ENCODE measurements at regions not wholly inside any gene's neighbourhood (a gene's known extent, or its start where the extent isn't known, plus 50 kb on each side); places are given as distances from the start of the nearest gene placed in this dataset.
A peak's percentile ranks its signal among the peaks of the same experiment; 100 is the strongest.

DNA sequence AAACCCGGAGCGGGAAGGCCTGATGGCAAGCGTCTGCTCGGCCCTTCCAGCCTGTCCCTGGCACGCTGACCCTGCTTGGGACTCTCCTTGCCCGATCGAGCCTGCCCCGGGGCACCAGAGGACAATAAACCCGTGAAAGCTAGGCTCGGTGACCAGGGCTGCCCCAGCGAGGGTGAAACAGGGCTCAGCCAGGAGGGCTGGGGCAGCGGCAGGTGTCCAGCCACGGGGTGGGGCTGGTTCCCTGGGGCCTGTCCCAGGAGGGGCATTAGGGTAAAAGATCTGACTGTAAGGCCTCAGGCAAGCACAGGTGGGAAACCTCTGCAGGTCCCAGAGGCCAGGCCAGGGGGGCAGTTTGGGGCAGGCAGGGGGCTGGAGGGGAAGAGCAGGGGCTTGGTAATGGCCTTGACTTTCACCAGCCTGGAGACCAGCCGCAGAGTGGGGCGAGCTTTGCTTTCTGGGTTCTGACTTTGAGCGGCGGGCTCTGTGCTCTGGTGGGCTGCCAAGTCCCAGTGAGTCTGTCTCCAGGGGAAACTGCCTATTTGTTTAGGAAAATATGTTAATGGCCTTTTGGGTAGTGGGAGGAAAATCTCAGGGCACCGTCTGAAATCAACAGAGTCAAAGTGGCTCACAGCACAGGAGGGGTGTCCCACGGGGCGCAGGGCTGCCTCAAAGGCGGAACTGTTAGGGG lies 68.2 kb upstream of the INPP5A start:
- peak overlapping the region; percentile 33 to 67 for H3K27ac ChIP-seq (ENCODE audit: low read depth in 2 of 2, low read length in 2 of 2)
- H3K4me1 ChIP-seq (ENCODE audit: control insufficient read depth in 2 of 3, insufficient read depth in 2 of 3, low read depth in 1 of 3, low read length in 3 of 3), result peaks cover 0 to 8% (median 3%) of the 10 kb centered on the region in 3 donors
- no peak overlapping the region for H3K9ac ChIP-seq (ENCODE audit: low read length in 3 of 3)

GRCh38 chr10:132470410-132471124 lies 67.0 kb upstream of the INPP5A start:
- Histone ChIP-seq H3K9ac (ENCODE audit: low read length in 3 of 3) (no peak overlapping the region), H3K4me1 (ENCODE audit: control insufficient read depth in 2 of 3, insufficient read depth in 2 of 3, low read depth in 1 of 3, low read length in 3 of 3) (peaks cover 0 to 8% (median 0%) of the 10 kb centered on the region in 3 donors), H3K9me3 (ENCODE audit: control insufficient read depth in 2 of 3, insufficient read depth in 1 of 3, low read length in 3 of 3) (peaks cover 0 to 3% (median 0%) of the 10 kb centered on the region in 3 donors), H3K27ac (ENCODE audit: low read depth in 2 of 2, low read length in 2 of 2) (no peak overlapping the region), H3K27me3 (ENCODE audit: control insufficient read depth, insufficient read depth, low read length) (no peaks in the 10 kb centered on the region), H3K36me3 (ENCODE audit: control insufficient read depth in 2 of 3, insufficient read depth in 3 of 3, low read length in 3 of 3) (no peaks in the 10 kb centered on the region), H3K4me3 (ENCODE audit: low read length in 3 of 3) (no peak overlapping the region)
- FAIRE-seq (no peak), DNase-seq (peak in 2 of 5 donors; percentile 39 to 41)
- intact Hi-C loops (cut with DNase I), result no loop called here
- no peak for TF ChIP-seq CTCF (IDR thresholded peaks at IDR 0.05; ENCODE audit: borderline replicate concordance, extremely low read depth, insufficient read depth)

More for the DNA sequence above, 68.2 kb upstream of the INPP5A start:
- no peak overlapping the region for H3K4me3 ChIP-seq (ENCODE audit: low read length in 3 of 3)
- no peaks in the 10 kb centered on the region for H3K27me3 ChIP-seq (ENCODE audit: control insufficient read depth, insufficient read depth, low read length)
- H3K36me3 ChIP-seq (ENCODE audit: control insufficient read depth in 2 of 3, insufficient read depth in 3 of 3, low read length in 3 of 3), result no peaks in the 10 kb centered on the region
- intact Hi-C loops (cut with DNase I), result no loop called here
- DNase-seq, result peak; percentile 56 to 82 (median 71)
- FAIRE-seq, result no peak
- H3K9me3 ChIP-seq (ENCODE audit: control insufficient read depth in 2 of 3, insufficient read depth in 1 of 3, low read length in 3 of 3), result peaks cover 0 to 3% (median 0%) of the 10 kb centered on the region in 3 donors
- TF ChIP-seq CTCF (IDR thresholded peaks at IDR 0.05; ENCODE audit: borderline replicate concordance, extremely low read depth, insufficient read depth), result no peak

DNA sequence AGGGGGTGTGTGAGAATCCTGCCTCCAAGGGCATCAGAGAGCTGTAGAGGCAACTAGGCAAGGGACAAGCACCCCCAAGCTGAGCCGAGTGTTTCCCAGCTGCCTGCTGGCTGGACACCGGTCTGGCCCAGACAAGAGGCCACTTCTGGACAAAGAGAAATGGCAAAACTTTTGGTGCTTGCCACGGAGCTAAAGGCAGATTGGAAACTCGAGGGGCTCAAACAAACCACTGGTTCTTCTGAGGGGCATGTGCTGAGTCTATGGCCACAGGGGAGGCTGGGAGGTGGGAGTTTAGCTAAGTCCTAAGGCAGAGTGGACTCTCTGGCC lies 66.5 kb upstream of the INPP5A start:
- Histone ChIP-seq H3K4me3 (ENCODE audit: low read length in 3 of 3) (no peak overlapping the region), H3K36me3 (ENCODE audit: control insufficient read depth in 2 of 3, insufficient read depth in 3 of 3, low read length in 3 of 3) (no peaks in the 10 kb centered on the region), H3K4me1 (ENCODE audit: control insufficient read depth in 2 of 3, insufficient read depth in 2 of 3, low read depth in 1 of 3, low read length in 3 of 3) (peaks cover 0 to 8% (median 0%) of the 10 kb centered on the region in 3 donors), H3K9ac (ENCODE audit: low read length in 3 of 3) (no peak overlapping the region), H3K9me3 (ENCODE audit: control insufficient read depth in 2 of 3, insufficient read depth in 1 of 3, low read length in 3 of 3) (peaks cover 0 to 3% (median 0%) of the 10 kb centered on the region in 3 donors), H3K27me3 (ENCODE audit: control insufficient read depth, insufficient read depth, low read length) (no peaks in the 10 kb centered on the region), H3K27ac (ENCODE audit: low read depth in 2 of 2, low read length in 2 of 2) (no peak overlapping the region)
- TF ChIP-seq CTCF (IDR thresholded peaks at IDR 0.05; ENCODE audit: borderline replicate concordance, extremely low read depth, insufficient read depth), result no peak
- FAIRE-seq, result no peak
- no peak for DNase-seq
- intact Hi-C loops (cut with DNase I), result no loop called here

Measured in kidney (tissue), 13 donors.